ENCODE measurements at regions not wholly inside any gene's neighbourhood (a gene's known extent, or its start where the extent isn't known, plus 50 kb on each side); places are given as distances from the start of the nearest gene placed in this dataset.

GRCh38 chr4:27096142-27096824 lies 235.6 kb downstream of the STIM2 start:
- ChIA-PET CTCF (no interaction called here), POLR2A (no interaction called here)
- no peak overlapping the region for H3K4me3 ChIP-seq (ENCODE audit: low read depth, low read length)
- TF ChIP-seq, protein P1, sequence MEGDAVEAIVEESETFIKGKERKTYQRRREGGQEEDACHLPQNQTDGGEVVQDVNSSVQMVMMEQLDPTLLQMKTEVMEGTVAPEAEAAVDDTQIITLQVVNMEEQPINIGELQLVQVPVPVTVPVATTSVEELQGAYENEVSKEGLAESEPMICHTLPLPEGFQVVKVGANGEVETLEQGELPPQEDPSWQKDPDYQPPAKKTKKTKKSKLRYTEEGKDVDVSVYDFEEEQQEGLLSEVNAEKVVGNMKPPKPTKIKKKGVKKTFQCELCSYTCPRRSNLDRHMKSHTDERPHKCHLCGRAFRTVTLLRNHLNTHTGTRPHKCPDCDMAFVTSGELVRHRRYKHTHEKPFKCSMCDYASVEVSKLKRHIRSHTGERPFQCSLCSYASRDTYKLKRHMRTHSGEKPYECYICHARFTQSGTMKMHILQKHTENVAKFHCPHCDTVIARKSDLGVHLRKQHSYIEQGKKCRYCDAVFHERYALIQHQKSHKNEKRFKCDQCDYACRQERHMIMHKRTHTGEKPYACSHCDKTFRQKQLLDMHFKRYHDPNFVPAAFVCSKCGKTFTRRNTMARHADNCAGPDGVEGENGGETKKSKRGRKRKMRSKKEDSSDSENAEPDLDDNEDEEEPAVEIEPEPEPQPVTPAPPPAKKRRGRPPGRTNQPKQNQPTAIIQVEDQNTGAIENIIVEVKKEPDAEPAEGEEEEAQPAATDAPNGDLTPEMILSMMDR (IDR thresholded peaks at IDR 0.05; ENCODE audit: insufficient read depth, low read length, missing control alignments), result no peak
- no peak for DNase-seq (ENCODE audit: low read depth, low spot score)

DNA sequence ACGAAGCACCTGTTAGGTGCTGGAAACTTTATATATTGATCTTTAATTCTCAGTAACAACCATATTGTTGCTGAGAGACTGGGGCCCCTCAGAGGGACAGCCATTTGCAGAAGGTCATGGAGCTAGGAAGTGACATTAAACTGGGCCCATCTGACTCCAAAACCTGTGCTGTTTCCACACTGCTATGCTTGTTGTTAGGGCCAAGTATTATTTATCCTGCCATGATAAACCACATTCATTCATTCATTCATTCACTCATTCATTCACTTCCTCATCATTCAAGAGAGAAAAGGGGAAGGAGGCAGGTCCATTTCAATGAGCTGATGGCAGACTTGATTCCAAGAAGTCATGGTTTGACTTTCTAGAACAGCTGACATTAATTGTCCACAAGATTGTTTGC lies 237.4 kb downstream of the STIM2 start:
- POLR2A ChIA-PET, result no interaction called here
- no peak for DNase-seq (ENCODE audit: low read depth, low spot score)
- TF ChIP-seq, protein P1 (IDR thresholded peaks at IDR 0.05; ENCODE audit: insufficient read depth, low read length, missing control alignments), result no peak
- CTCF ChIA-PET, result no interaction called here
- H3K4me3 ChIP-seq (ENCODE audit: low read depth, low read length), result no peak overlapping the region

DNA sequence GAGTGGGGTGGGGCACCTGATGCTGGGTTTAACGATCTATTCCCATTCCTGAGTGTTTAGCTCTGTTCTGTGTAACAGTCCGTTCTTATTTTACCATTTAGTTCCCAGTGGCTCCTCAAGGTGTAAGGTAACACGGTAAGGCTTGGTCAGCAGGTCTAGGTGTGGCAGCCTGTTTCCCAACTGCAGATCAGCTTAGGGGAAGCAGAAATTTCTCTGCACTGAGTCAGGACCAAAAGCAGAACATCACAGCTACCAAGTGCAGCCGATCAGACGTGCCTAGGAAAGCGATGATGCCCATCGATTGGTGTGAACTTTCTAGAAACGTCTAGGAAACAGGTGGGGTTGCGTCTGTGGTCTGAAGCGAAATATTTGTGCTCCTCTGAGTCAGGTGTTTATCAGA lies 240.1 kb downstream of the STIM2 start:
- POLR2A ChIA-PET, result no interaction called here
- no peak for DNase-seq (ENCODE audit: low read depth, low spot score)
- TF ChIP-seq, protein P1 (IDR thresholded peaks at IDR 0.05; ENCODE audit: insufficient read depth, low read length, missing control alignments), result no peak
- H3K4me3 ChIP-seq (ENCODE audit: low read depth, low read length), result no peak overlapping the region
- CTCF ChIA-PET, result no interaction called here

GRCh38 chr4:27101126-27101525 lies 240.5 kb downstream of the STIM2 start:
- CTCF ChIA-PET, result no interaction called here
- DNase-seq (ENCODE audit: low read depth, low spot score), result no peak

DNA sequence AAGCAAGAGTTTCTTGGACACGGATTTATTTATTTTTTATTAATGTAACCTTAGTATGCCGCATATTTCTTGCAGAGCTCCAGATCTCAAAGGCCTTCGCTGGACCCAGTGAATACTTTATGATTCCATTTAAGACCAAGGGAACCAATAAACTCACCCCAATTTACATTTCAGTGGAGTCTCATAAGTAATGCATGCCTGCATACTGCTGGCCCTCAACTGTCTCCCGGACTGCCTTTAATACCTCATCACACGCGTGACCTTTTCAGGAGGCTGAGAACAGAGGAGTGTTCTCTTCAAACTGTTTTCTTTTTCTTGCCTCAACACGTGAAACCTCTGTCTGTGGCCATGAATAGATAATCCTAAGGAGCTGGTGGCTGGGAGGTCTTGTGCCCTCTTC lies 240.9 kb downstream of the STIM2 start:
- no peak for DNase-seq (ENCODE audit: low read depth, low spot score)
- TF ChIP-seq, protein P1 (IDR thresholded peaks at IDR 0.05; ENCODE audit: insufficient read depth, low read length, missing control alignments), result no peak
- ChIA-PET POLR2A (no interaction called here), CTCF (no interaction called here)
- H3K4me3 ChIP-seq (ENCODE audit: low read depth, low read length), result no peak overlapping the region

More at GRCh38 chr4:27101126-27101525, 240.5 kb downstream of the STIM2 start:
- H3K4me3 ChIP-seq (ENCODE audit: low read depth, low read length), result no peak overlapping the region
- POLR2A ChIA-PET, result no interaction called here
- TF ChIP-seq, protein P1 (IDR thresholded peaks at IDR 0.05; ENCODE audit: insufficient read depth, low read length, missing control alignments), result no peak

DNA sequence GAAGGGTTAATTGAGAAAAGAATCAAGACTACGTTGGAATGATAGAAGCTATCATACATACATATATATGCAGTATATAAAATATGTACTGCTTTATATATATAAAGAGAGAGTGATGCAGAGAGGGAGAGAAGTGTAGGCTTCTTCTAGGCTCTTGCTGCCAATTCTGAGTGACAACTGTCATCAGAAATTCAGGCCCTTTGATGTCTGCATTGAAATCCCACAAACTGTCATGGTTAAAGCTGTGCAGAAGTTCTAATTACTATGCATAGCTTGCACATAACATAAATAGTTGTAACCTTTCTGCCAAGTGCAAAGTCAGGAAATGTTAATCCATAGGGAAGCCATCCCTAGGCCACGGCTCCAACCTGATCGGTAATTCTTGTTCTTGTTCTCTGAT lies 251.0 kb downstream of the STIM2 start:
- POLR2A ChIA-PET, result no interaction called here
- CTCF ChIA-PET, result no interaction called here
- no peak for DNase-seq (ENCODE audit: low read depth, low spot score)
- H3K4me3 ChIP-seq (ENCODE audit: low read depth, low read length), result no peak overlapping the region
- TF ChIP-seq, protein P1 (IDR thresholded peaks at IDR 0.05; ENCODE audit: insufficient read depth, low read length, missing control alignments), result no peak
